ENCODE measurements at regions not wholly inside any gene's neighbourhood (a gene's known extent, or its start where the extent isn't known, plus 50 kb on each side); places are given as distances from the start of the nearest gene placed in this dataset.

GRCh38 chr2:111222204-111222866 is 101.6 kb downstream of the BCL2L11 start:
- Mint-ChIP-seq H3K36me3 (ENCODE audit: unreplicated experiment) (peaks cover 10% of the 10 kb centered on the region), H3K4me3 (ENCODE audit: unreplicated experiment) (no peak overlapping the region), H3K27me3 (ENCODE audit: unreplicated experiment) (peaks cover 4% of the 10 kb centered on the region)

GRCh38 chr2:111225856-111226255 is 105.1 kb downstream of the BCL2L11 start:
- no peak for TF ChIP-seq CTCF (IDR thresholded peaks at IDR 0.05; ENCODE audit: partially characterized antibody, unreplicated experiment)
- no peaks in the 10 kb centered on the region for H3K4me1 Mint-ChIP-seq (ENCODE audit: low read depth, unreplicated experiment)
- H3K9me3 Mint-ChIP-seq (ENCODE audit: unreplicated experiment): peaks cover 4% of the 10 kb centered on the region
- no peak for DNase-seq
- H3K27ac Mint-ChIP-seq (ENCODE audit: unreplicated experiment): no peak overlapping the region
- H3K27me3 Mint-ChIP-seq (ENCODE audit: unreplicated experiment): peaks cover 2% of the 10 kb centered on the region
- peaks cover 10% of the 10 kb centered on the region for H3K36me3 Mint-ChIP-seq (ENCODE audit: unreplicated experiment)
- no peak overlapping the region for H3K4me3 Mint-ChIP-seq (ENCODE audit: unreplicated experiment)

More at GRCh38 chr2:111222204-111222866, 101.6 kb downstream of the BCL2L11 start:
- DNase-seq: no peak
- H3K4me1 Mint-ChIP-seq (ENCODE audit: low read depth, unreplicated experiment): peaks cover 5% of the 10 kb centered on the region
- no peak overlapping the region for H3K27ac Mint-ChIP-seq (ENCODE audit: unreplicated experiment)
- TF ChIP-seq CTCF (IDR thresholded peaks at IDR 0.05; ENCODE audit: partially characterized antibody, unreplicated experiment): no peak
- H3K9me3 Mint-ChIP-seq (ENCODE audit: unreplicated experiment): peaks cover 10% of the 10 kb centered on the region

DNA sequence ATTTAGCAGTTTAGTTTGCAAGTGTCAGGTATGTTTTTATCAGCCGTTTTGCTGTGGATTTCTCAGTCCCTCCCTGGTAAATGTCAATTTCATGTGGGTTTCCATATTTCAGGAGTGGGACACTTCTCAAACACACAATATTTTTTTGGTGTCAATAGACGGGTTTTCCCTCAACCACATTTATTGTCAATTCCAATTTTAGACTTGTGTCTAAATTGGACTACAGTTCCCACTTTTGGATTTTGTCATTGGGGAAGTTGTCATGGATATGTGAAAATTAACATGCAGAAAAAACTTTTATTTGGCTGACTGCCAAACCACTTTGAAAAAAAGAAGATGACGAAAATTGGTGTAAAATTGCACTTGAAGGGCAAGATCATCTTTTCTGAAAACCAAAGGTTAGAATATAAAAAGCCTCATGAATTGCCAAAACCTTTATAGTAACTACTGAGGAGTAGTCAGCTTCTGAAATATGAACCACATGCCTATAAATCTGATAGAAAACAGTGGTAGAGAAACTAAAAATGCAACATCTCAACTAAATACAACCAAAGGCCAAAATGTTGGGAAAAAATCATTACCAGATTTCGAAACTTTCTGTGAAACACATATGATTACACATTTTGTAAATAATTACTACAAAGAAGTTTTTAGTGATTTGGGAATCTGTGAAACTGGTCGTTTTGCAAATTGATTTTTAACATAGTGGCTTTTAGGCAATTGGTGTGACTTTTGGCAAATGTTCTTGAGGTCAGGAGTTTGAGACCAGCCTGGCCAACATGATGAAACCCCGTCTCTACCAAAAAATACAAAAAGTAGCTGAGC is 106.4 kb downstream of the BCL2L11 start:
- H3K36me3 Mint-ChIP-seq (ENCODE audit: unreplicated experiment): peaks cover 10% of the 10 kb centered on the region
- peaks cover 2% of the 10 kb centered on the region for H3K27me3 Mint-ChIP-seq (ENCODE audit: unreplicated experiment)
- no peak overlapping the region for H3K27ac Mint-ChIP-seq (ENCODE audit: unreplicated experiment)
- H3K9me3 Mint-ChIP-seq (ENCODE audit: unreplicated experiment): peaks cover 4% of the 10 kb centered on the region
- no peak for TF ChIP-seq CTCF (IDR thresholded peaks at IDR 0.05; ENCODE audit: partially characterized antibody, unreplicated experiment)
- no peaks in the 10 kb centered on the region for H3K4me1 Mint-ChIP-seq (ENCODE audit: low read depth, unreplicated experiment)
- DNase-seq: no peak
- H3K4me3 Mint-ChIP-seq (ENCODE audit: unreplicated experiment): no peak overlapping the region

DNA sequence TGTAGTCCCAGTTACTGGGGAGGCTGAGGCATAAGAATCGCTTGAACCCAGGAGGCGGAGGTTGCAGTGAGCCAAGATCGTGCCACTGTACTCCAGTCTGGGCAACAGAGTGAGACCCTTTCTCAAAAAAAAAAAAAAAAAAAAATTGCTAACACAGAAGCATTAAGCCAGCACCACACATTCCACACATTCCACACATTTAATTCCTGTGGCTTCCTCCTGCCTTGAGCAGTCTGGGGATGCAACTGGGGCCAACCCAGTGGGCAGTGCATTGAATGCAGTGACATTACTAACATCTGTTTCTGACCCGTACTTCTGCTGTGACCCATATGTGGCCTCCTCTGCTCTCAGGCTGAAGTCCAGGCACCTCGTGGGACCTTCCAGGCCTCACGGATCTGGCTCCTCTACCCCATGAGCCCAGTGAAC is 107.0 kb downstream of the BCL2L11 start:
- Mint-ChIP-seq H3K27me3 (ENCODE audit: unreplicated experiment) (peaks cover 2% of the 10 kb centered on the region), H3K36me3 (ENCODE audit: unreplicated experiment) (peaks cover 7% of the 10 kb centered on the region), H3K4me3 (ENCODE audit: unreplicated experiment) (no peak overlapping the region), H3K4me1 (ENCODE audit: low read depth, unreplicated experiment) (no peaks in the 10 kb centered on the region), H3K27ac (ENCODE audit: unreplicated experiment) (no peak overlapping the region), H3K9me3 (ENCODE audit: unreplicated experiment) (peaks cover 3% of the 10 kb centered on the region)
- DNase-seq: no peak
- no peak for TF ChIP-seq CTCF (IDR thresholded peaks at IDR 0.05; ENCODE audit: partially characterized antibody, unreplicated experiment)

All from glutamatergic neuron (in vitro differentiated cells).